Stimulated activated CD4-positive, alpha-beta T cell treated with anti-CD3 and anti-CD28 coated beads, Interleukin-4, amount 100 ng/mL, for 24 hours (primary cell): ENCODE measurements at regions not wholly inside any gene's neighbourhood (a gene's known extent, or its start where the extent isn't known, plus 50 kb on each side); places are given as distances from the start of the nearest gene placed in this dataset.
"Not testable (repeated sequence)": the region's sequence is repeated elsewhere in the genome, so short reads cannot be mapped to it uniquely, and the experiment has no call there.

Experiments
- DNase-seq: peaks from one replicate; pipeline ENCODE4 v3.0.0-alpha.2; 2020

DNA sequence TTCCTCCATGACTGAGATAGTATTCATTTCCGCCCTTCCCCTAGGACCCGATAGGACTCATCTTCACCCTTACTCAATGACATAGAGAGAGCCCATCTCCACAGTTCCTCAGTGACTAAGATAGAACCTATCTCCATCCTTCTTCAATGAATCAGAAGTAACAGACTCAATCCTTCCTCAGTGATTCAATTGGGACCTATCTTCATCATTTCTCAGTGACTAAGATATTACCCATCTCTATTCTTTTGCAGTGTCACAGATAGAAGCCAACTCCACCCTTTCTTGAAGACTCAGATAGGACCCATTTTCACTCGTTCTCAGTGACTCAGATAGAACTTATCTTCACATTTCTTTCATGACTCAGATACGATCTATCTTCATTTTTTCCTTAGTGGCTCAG lies 164.6 kb downstream of the FBXO4 start:
- DNase-seq: no peak

GRCh38 chr5:42090162-42090561 lies 165.1 kb downstream of the FBXO4 start:
- DNase-seq: no peak

GRCh38 chr5:42099846-42100245 lies 174.8 kb downstream of the FBXO4 start:
- DNase-seq: not testable (repeated sequence)

- no peak for DNase-seq
Measured at GRCh38 chr5:42108468-42108867, 183.4 kb downstream of the FBXO4 start.

GRCh38 chr5:42109006-42109572 lies 184.0 kb downstream of the FBXO4 start:
- no peak for DNase-seq

GRCh38 chr5:42115721-42116120 lies 190.6 kb downstream of the FBXO4 start:
- DNase-seq: not testable (repeated sequence)

GRCh38 chr5:42120070-42120469 lies 195.0 kb downstream of the FBXO4 start:
- no peak for DNase-seq

GRCh38 chr5:42121401-42121800 lies 196.3 kb downstream of the FBXO4 start:
- no peak for DNase-seq

DNA sequence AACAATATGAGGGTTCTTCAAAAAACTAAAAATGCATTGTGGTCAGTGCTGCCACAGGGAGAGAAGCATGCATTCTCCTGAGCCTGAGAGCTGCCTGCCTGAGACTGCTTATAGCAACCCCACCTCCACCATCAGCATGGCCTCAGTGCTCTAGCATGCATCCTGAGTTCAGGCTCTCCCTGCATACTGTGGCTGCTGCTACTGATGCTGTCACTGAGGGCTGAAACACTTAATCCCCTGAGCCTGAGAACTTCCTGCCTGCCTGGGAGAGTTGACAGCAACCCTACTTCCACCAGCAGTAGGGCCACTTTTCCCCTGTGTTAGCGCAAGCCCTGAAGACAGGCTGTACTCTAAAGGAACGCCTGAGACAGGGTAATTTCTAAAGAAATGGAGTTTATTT lies 206.0 kb downstream of the FBXO4 start:
- no peak for DNase-seq

DNA sequence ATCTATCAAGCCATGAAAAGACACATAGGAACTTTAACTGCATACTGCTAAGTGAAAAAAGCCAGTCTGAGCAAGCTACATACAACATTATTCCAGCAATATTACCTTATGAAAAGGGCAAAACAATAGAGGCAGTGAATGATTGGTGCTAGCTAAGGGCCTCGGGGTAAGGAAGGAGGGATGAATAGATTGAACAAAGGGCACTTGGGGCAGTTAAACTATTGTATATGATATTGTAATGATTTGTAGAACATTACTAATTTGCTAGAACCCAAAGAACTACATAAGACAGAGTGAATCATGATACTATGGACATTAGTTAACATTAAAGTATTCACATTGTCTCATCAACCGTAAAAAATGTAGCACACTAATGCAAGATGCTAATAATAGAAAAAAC lies 218.3 kb downstream of the FBXO4 start:
- DNase-seq: no peak

DNA sequence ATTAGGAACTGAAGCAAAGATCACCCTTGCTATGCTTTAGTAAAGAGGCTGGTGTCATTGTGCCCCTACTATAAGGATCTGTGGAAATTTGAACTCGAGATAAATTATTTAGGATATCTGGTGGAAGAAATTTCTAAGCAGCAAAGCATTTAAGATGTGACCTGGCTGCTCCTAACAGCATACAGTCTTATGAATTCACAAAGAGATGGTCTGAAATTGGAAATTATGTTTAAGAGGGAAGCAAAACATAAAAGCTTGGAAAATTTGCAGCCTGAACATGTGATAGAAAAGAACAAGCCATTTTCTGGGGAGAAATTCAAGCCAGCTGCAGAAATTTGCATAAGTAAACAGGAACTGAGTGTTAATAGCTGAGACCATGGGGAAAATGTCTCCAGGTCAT lies 223.7 kb downstream of the FBXO4 start:
- DNase-seq: no peak

DNA sequence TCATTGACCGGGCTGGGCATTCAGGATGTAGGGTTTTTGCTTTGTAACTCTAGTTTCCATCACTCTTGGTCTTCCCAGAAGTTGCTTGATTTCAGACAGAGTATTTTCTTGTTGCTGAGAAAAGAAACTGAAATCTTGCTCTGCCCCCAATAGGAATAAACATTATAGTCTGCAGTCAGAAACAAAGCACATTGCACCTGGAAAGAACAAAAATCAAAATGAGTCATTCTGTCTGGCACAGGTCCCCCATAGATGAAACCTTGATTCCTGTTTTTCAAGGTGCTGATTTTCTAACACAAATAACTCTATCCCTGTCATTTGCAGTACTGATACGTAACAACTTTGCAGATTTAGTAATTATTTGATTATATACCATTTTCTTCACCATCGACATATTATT lies 232.1 kb downstream of the FBXO4 start:
- DNase-seq: no peak

- DNase-seq: no peak
Measured at GRCh38 chr5:42163083-42163482, 238.0 kb downstream of the FBXO4 start.

DNA sequence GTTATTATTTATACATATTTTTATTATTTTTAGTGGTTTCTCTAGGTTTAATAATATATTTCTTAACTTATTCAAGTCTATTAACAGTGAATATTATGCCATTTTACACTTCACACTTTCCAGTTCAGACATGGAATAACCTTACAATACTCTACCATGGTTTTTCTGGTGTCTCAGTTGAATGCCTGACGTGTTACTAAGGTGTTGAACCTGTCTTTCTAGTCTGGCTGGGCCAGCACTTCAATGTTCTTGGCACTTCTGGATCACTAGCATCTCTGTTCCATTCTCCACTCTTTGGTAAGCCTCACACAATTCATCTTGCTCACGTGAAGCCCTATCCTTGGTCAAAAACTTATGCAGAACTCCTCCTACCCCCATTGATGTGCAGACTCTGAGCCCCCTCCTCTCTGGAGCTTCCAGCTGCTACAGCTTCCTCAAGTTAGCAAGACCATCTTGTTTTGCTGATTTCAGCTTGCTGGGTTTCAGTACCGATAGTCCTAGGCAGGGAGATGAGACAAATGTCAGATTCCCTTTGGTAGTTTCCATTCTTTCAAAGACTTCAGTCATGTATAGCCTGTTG lies 243.1 kb downstream of the FBXO4 start:
- no peak for DNase-seq

- not testable (repeated sequence) for DNase-seq
Measured at GRCh38 chr5:42176118-42176517, 247.1 kb upstream of the GHR start.

- DNase-seq: not testable (repeated sequence)
Measured at GRCh38 chr5:42179843-42180242, 243.4 kb upstream of the GHR start.

GRCh38 chr5:42216904-42217303 lies 206.3 kb upstream of the GHR start:
- no peak for DNase-seq

- no peak for DNase-seq
Measured at GRCh38 chr5:42217791-42218190, 205.4 kb upstream of the GHR start.

- no peak for DNase-seq
Measured at GRCh38 chr5:42225009-42225408, 198.2 kb upstream of the GHR start.

DNA sequence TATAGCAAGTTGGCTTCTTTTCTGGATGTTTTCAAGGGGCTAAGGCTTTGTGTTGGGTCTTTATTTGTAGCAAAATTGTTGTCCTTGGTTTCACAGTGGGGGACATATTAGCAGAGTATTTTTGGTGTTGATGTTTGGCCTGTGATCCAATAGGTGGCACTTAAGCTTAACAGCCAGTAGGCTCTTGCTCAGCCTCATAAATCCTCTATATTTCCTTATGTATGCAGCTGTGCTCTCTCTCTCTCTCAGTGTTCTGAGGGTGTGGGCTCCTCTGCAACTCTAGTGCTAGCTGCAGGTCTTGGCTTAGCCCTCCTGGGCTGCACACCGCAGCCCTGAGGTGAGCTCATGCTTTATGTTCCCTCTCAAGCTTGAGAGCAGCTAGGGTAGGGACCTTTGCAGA lies 195.0 kb upstream of the GHR start:
- no peak for DNase-seq

DNA sequence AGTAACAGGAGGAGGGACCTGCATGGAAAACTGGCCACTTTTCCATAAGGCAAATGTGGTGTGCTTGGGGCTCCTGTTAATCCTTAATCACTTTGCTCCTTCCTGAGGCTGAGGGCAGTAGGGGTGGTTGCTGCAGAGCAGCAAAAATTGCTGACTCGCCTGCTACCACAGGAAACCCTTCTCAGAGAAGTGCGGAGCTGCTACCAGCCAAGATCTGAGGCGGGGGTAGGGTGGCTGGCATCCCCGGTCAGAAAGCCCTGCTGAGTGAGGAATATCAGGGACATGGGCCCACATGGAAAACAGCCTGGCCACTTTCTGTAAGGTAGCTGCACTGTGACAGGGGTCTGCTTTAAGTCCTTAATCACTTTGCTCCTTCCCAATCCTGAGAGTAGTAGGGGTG lies 192.4 kb upstream of the GHR start:
- DNase-seq: no peak

DNA sequence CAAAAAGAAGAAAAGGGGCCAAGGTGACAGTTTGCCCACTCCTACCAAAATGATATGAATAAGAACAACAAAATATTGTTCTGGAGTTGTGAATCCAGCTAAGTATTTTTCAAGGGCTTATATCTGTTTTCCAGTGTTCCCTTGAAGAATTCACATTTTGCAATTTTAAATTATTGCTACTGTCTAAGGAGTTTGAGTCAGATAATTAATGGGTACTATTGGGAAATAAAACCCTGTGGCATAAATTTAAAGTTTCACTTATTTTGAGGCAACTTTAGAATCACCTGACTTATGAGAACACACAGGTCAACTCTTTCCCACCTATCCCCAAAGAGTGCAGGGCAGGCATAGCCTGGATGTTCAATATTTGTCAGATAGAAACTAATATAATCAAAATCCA lies 188.0 kb upstream of the GHR start:
- DNase-seq: no peak

DNA sequence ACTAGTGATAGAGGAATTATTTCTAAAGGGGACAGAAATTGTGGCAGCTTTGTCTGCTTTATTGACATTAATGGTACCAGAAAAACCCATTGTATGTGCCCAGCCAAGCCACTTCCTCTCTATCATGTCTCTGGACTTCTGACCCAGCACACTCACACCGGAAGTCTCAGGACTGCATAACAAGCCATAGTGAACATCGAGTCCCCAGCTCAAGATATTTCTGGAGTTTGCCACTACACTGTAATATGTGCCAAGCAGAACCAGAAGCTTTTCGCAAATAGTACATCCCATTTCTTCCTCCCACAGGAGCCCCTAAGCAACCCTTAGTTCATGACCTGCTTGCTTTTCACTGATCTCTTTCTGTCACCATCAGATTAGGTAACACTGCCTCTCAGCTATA lies 187.4 kb upstream of the GHR start:
- no peak for DNase-seq

- no peak for DNase-seq
Measured at GRCh38 chr5:42241636-42242035, 181.6 kb upstream of the GHR start.

DNA sequence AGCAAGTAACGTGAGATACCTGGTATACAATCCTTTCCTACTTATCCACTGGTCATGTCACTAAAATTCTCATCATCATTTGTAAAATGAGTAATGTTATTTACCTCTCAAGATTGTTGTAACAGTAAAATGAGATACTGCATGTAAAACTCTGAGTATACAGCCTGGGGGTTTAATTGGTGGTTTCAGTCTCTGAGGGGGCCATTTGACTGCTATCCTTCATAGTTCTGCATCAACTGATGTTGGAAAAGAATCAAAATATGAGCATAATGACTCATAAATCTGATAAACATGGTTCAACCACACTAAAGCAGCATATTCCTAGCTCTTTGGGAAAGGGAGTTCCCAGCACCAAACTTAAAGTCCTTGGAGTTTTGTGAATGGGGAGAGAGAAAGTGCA lies 181.0 kb upstream of the GHR start:
- no peak for DNase-seq
